DOHH2 (cell line): ENCODE measurements at regions not wholly inside any gene's neighbourhood (a gene's known extent, or its start where the extent isn't known, plus 50 kb on each side); places are given as distances from the start of the nearest gene placed in this dataset.

Experiments
- EZH2phosphoT487 ChIP-seq: fragments of 200-600 bp; sonication (generic); IDR thresholded peaks from 2 replicates; pipeline ENCODE4 v1.6.1; 2017; ENCODE audit warnings: borderline replicate concordance, mild to moderate bottlenecking, antibody characterized with exemption, low read length, moderate library complexity, mixed read lengths
- TF ChIP-seq, protein P1 (sequence below): fragments of 200-600 bp; sonication (generic); IDR thresholded peaks from one replicate; pipeline ENCODE4 v1.5.1; 2014; ENCODE audit warnings: antibody characterized with exemption, mild to moderate bottlenecking, low read depth, low read length; ENCODE audit not compliant: poor library complexity, severe bottlenecking

- TF ChIP-seq, protein P1, sequence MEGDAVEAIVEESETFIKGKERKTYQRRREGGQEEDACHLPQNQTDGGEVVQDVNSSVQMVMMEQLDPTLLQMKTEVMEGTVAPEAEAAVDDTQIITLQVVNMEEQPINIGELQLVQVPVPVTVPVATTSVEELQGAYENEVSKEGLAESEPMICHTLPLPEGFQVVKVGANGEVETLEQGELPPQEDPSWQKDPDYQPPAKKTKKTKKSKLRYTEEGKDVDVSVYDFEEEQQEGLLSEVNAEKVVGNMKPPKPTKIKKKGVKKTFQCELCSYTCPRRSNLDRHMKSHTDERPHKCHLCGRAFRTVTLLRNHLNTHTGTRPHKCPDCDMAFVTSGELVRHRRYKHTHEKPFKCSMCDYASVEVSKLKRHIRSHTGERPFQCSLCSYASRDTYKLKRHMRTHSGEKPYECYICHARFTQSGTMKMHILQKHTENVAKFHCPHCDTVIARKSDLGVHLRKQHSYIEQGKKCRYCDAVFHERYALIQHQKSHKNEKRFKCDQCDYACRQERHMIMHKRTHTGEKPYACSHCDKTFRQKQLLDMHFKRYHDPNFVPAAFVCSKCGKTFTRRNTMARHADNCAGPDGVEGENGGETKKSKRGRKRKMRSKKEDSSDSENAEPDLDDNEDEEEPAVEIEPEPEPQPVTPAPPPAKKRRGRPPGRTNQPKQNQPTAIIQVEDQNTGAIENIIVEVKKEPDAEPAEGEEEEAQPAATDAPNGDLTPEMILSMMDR = no peak
- TF ChIP-seq EZH2phosphoT487 = no peak
These were observed 161.8 kb upstream of the MTPN start for GRCh38 chr7:136138991-136139390.
